GM23338 (cell line): ENCODE measurements at regions not wholly inside any gene's neighbourhood (a gene's known extent, or its start where the extent isn't known, plus 50 kb on each side); places are given as distances from the start of the nearest gene placed in this dataset.

Experiments
- ATAC-seq: fragments of 200-7000 bp; cut with Tn5 transposase; 3 replicates; pipeline ENCODE4 v1.9.1; 2020
- DNase-seq: peaks from one replicate; pipeline ENCODE4 v3.0.0-alpha.2; 2015; ENCODE audit warnings: low spot score
- H2AFZ ChIP-seq: fragments of 200-600 bp; sonication (generic); 2 replicates; pipeline ENCODE4 v1.8.0; 2016; ENCODE audit warnings: antibody characterized with exemption, mild to moderate bottlenecking, moderate library complexity
- H3F3A ChIP-seq: fragments of 200-600 bp; sonication (generic); replicated peaks from 2 replicates; pipeline ENCODE4 v1.8.0; 2017; ENCODE audit warnings: antibody characterized with exemption, mixed run types, low read depth
- H3K27ac ChIP-seq: fragments of 200-600 bp; sonication (generic); 2 replicates; pipeline ENCODE4 v1.6.1; 2016; ENCODE audit warnings: low read depth
- H3K27me3 ChIP-seq: fragments of 200-600 bp; sonication (generic); 2 replicates; pipeline ENCODE4 v1.8.0; 2016; ENCODE audit warnings: mild to moderate bottlenecking, mixed run types, moderate library complexity; ENCODE audit not compliant: insufficient read depth
- H3K36me3 ChIP-seq: fragments of 200-600 bp; sonication (generic); 2 replicates; pipeline ENCODE4 v1.8.0; 2016; ENCODE audit warnings: mild to moderate bottlenecking; ENCODE audit not compliant: insufficient read depth
- H3K4me1 ChIP-seq: fragments of 200-600 bp; sonication (generic); 2 replicates; pipeline ENCODE4 v1.8.0; 2016; ENCODE audit warnings: mild to moderate bottlenecking, moderate library complexity; ENCODE audit not compliant: insufficient read depth
- H3K4me2 ChIP-seq: fragments of 200-600 bp; sonication (generic); 2 replicates; pipeline ENCODE4 v1.7.1; 2017; ENCODE audit warnings: mixed run types
- H3K4me3 ChIP-seq: fragments of 200-600 bp; sonication (generic); 2 replicates; pipeline ENCODE4 v1.6.1; 2016; ENCODE audit warnings: mixed run types
- H3K79me2 ChIP-seq: fragments of 200-600 bp; sonication (generic); replicated peaks from 2 replicates; pipeline ENCODE4 v1.8.0; 2017; ENCODE audit warnings: mild to moderate bottlenecking; ENCODE audit not compliant: insufficient read depth
- H3K9me2 ChIP-seq: fragments of 200-600 bp; sonication (generic); 2 replicates; pipeline ENCODE4 v1.8.0; 2017; ENCODE audit not compliant: insufficient read depth
- H4K20me1 ChIP-seq: fragments of 200-600 bp; sonication (generic); replicated peaks from 2 replicates; pipeline ENCODE4 v1.8.0; 2017; ENCODE audit warnings: mild to moderate bottlenecking; ENCODE audit not compliant: insufficient read depth
- H3K27ac Mint-ChIP-seq: 2 replicates; pipeline ENCODE4 v1.8.0; 2020; ENCODE audit warnings: inconsistent platforms, mild to moderate bottlenecking, moderate library complexity, mixed read lengths
- H3K27me3 Mint-ChIP-seq: 3 replicates; pipeline ENCODE4 v1.8.0; 2022; ENCODE audit warnings: low read depth, mild to moderate bottlenecking, moderate library complexity, mixed read lengths, inconsistent platforms; ENCODE audit not compliant: insufficient read depth, poor library complexity
- H3K36me3 Mint-ChIP-seq: 3 replicates; pipeline ENCODE4 v1.8.0; 2021; ENCODE audit warnings: low read depth, mild to moderate bottlenecking, inconsistent platforms, moderate library complexity, mixed read lengths
- H3K4me1 Mint-ChIP-seq: 3 replicates; pipeline ENCODE4 v1.8.0; 2020; ENCODE audit warnings: mild to moderate bottlenecking, inconsistent platforms, mixed read lengths
- H3K4me3 Mint-ChIP-seq: 3 replicates; pipeline ENCODE4 v1.8.0; 2021; ENCODE audit warnings: moderate library complexity, mild to moderate bottlenecking, inconsistent platforms, mixed read lengths
- H3K9me3 Mint-ChIP-seq: 3 replicates; pipeline ENCODE4 v1.8.0; 2020; ENCODE audit warnings: moderate library complexity, mild to moderate bottlenecking, inconsistent platforms, mixed read lengths
- STAT1 ChIP-seq: IDR thresholded peaks from one replicate; pipeline ENCODE4 v1.6.1; 2016; ENCODE audit warnings: antibody characterized with exemption; ENCODE audit not compliant: unreplicated experiment
- ZNF331 ChIP-seq: fragments of 250-450 bp; sonication (Bioruptor Pico); IDR thresholded peaks from 2 replicates; pipeline ENCODE4 v1.5.0; 2020; ENCODE audit warnings: low read depth, mild to moderate bottlenecking, moderate library complexity
- TF ChIP-seq, protein P1 (sequence below): fragments of 250-450 bp; sonication (Bioruptor Pico); IDR thresholded peaks from 2 replicates; pipeline ENCODE4 v1.5.0; 2020; ENCODE audit warnings: mild to moderate bottlenecking, moderate library complexity
- TF ChIP-seq, protein P2 (sequence below): IDR thresholded peaks from 2 replicates; pipeline ENCODE4 v1.6.1; 2016; ENCODE audit warnings: antibody characterized with exemption

DNA sequence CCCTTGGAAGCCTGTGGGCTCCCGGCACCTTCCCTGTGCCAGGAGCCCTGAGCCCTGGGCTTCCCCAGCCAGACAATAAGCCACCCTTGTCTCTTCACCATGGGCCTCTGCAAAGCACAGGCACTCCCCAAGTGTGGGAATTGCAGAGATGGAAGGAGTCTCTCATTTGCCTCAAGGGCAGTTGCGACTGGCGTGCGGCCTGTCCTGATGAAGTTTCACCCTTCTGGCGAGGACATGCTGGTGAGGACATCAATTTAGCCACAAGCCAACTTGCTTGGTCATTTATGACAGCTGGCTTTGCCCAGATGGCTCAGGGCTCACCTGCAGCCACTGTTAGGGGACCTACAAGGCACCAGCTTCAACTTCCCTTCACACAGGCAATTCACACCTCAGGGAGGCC is 180.2 kb downstream of the ANAPC1 start (continued):
- TF ChIP-seq, protein P1, sequence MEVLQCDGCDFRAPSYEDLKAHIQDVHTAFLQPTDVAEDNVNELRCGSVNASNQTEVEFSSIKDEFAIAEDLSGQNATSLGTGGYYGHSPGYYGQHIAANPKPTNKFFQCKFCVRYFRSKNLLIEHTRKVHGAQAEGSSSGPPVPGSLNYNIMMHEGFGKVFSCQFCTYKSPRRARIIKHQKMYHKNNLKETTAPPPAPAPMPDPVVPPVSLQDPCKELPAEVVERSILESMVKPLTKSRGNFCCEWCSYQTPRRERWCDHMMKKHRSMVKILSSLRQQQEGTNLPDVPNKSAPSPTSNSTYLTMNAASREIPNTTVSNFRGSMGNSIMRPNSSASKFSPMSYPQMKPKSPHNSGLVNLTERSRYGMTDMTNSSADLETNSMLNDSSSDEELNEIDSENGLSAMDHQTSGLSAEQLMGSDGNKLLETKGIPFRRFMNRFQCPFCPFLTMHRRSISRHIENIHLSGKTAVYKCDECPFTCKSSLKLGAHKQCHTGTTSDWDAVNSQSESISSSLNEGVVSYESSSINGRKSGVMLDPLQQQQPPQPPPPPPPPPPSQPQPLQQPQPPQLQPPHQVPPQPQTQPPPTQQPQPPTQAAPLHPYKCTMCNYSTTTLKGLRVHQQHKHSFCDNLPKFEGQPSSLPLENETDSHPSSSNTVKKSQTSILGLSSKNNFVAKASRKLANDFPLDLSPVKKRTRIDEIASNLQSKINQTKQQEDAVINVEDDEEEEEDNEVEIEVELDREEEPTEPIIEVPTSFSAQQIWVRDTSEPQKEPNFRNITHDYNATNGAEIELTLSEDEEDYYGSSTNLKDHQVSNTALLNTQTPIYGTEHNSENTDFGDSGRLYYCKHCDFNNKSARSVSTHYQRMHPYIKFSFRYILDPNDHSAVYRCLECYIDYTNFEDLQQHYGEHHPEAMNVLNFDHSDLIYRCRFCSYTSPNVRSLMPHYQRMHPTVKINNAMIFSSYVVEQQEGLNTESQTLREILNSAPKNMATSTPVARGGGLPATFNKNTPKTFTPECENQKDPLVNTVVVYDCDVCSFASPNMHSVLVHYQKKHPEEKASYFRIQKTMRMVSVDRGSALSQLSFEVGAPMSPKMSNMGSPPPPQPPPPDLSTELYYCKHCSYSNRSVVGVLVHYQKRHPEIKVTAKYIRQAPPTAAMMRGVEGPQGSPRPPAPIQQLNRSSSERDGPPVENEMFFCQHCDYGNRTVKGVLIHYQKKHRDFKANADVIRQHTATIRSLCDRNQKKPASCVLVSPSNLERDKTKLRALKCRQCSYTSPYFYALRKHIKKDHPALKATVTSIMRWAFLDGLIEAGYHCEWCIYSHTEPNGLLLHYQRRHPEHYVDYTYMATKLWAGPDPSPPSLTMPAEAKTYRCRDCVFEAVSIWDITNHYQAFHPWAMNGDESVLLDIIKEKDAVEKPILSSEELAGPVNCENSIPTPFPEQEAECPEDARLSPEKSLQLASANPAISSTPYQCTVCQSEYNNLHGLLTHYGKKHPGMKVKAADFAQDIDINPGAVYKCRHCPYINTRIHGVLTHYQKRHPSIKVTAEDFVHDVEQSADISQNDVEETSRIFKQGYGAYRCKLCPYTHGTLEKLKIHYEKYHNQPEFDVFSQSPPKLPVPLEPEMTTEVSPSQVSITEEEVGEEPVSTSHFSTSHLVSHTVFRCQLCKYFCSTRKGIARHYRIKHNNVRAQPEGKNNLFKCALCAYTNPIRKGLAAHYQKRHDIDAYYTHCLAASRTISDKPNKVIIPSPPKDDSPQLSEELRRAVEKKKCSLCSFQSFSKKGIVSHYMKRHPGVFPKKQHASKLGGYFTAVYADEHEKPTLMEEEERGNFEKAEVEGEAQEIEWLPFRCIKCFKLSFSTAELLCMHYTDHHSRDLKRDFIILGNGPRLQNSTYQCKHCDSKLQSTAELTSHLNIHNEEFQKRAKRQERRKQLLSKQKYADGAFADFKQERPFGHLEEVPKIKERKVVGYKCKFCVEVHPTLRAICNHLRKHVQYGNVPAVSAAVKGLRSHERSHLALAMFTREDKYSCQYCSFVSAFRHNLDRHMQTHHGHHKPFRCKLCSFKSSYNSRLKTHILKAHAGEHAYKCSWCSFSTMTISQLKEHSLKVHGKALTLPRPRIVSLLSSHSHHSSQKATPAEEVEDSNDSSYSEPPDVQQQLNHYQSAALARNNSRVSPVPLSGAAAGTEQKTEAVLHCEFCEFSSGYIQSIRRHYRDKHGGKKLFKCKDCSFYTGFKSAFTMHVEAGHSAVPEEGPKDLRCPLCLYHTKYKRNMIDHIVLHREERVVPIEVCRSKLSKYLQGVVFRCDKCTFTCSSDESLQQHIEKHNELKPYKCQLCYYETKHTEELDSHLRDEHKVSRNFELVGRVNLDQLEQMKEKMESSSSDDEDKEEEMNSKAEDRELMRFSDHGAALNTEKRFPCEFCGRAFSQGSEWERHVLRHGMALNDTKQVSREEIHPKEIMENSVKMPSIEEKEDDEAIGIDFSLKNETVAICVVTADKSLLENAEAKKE (CRISPR knock-in tag), result no peak
- TF ChIP-seq, protein P2, sequence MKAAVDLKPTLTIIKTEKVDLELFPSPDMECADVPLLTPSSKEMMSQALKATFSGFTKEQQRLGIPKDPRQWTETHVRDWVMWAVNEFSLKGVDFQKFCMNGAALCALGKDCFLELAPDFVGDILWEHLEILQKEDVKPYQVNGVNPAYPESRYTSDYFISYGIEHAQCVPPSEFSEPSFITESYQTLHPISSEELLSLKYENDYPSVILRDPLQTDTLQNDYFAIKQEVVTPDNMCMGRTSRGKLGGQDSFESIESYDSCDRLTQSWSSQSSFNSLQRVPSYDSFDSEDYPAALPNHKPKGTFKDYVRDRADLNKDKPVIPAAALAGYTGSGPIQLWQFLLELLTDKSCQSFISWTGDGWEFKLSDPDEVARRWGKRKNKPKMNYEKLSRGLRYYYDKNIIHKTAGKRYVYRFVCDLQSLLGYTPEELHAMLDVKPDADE, result no peak

DNA sequence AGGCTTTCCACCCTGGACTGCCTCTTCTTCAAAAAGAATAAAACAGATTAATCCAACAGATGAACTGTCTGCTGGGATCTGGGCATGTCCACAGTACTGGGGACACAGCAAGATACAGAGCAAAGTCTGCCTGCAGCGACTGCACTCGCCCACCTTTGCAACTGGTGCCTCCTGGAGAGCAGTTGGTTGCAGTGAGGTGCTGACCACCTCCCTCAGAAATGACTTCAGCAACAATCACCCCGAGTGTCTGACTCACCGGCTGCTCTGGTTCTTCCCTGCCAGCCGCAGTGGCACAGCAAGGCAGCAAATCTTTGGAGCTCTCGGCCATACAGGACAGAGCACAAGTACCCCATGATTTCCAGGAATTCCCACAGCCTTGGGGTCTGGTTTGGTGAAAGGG is 179.7 kb downstream of the ANAPC1 start:
- Histone ChIP-seq H3K79me2 (no peaks in the 10 kb centered on the region), H3K4me3 (no peak overlapping the region), H3F3A (peaks cover 10% of the 10 kb centered on the region), H3K36me3 (no peaks in the 10 kb centered on the region), H3K27ac (no peak overlapping the region), H4K20me1 (no peaks in the 10 kb centered on the region), H3K4me2 (no peak overlapping the region), H2AFZ (0 out of 2 replicates have a peak overlapping the region, but pooled peaks have one; percentile 7), H3K27me3 (no peaks in the 10 kb centered on the region), H3K9me2 (no peaks in the 10 kb centered on the region), H3K4me1 (peaks cover 4% of the 10 kb centered on the region; the same call in 1 of the 2 replicates)
- ATAC-seq, result no peak
- TF ChIP-seq, protein P1 (CRISPR knock-in tag), result no peak
- TF ChIP-seq STAT1 (no peak), ZNF331 (CRISPR knock-in tag) (no peak)
- TF ChIP-seq, protein P2, result no peak
- peaks cover 19% of the 10 kb centered on the region for H3K27me3 Mint-ChIP-seq
- no peaks in the 10 kb centered on the region for H3K9me3 Mint-ChIP-seq
- H3K36me3 Mint-ChIP-seq, result no peaks in the 10 kb centered on the region
- peaks cover 41% of the 10 kb centered on the region for H3K4me1 Mint-ChIP-seq
- no peak for DNase-seq
- no peak overlapping the region for H3K4me3 Mint-ChIP-seq
- H3K27ac Mint-ChIP-seq, result no peak overlapping the region
